IMR-90 (cell line): ENCODE measurements at regions not wholly inside any gene's neighbourhood (a gene's known extent, or its start where the extent isn't known, plus 50 kb on each side); places are given as distances from the start of the nearest gene placed in this dataset.
"Not testable (repeated sequence)": the region's sequence is repeated elsewhere in the genome, so short reads cannot be mapped to it uniquely, and the experiment has no call there.

Experiments used
- ATAC-seq: fragments of 200-7000 bp; cut with Tn5 transposase; 2 replicates; pipeline ENCODE4 v1.9.1; 2020; ENCODE audit warnings: low read depth, mild to moderate bottlenecking, moderate library complexity
- BruUV-seq: library from RNA; stranded (reverse); fragments of 400-500 nt; replicated peaks from 2 replicates; lab custom pipeline; 2021; lab: Mats Ljungman, UMichigan
- CTCF ChIA-PET: fragments of 300-600 bp; formaldehyde crosslinking; extraction: SDS; loops from one replicate; lab custom pipeline; 2021; ENCODE audit warnings: antibody characterized with exemption; lab: Yijun Ruan, JAX
- POLR2A ChIA-PET: fragments of 300-600 bp; sonication (Branson Sonifier 250); formaldehyde crosslinking; loops from one replicate; lab custom pipeline; 2022; ENCODE audit warnings: antibody characterized with exemption; ENCODE audit not compliant: unreplicated experiment; lab: Charles Lee
- DNase-seq: peaks from one replicate; pipeline ENCODE4 v3.0.0; 2013
- H2AFZ ChIP-seq: replicated peaks from 2 replicates; pipeline ENCODE3; 2013; ENCODE audit warnings: low read length, mild to moderate bottlenecking; ENCODE audit not compliant: poor library complexity
- H2AK5ac ChIP-seq: 2 replicates; pipeline ENCODE4 v1.6.1; 2013; ENCODE audit warnings: low read depth, low read length, inconsistent platforms
- H2AK9ac ChIP-seq: replicated peaks from 2 replicates; pipeline ENCODE3; 2013; ENCODE audit warnings: mild to moderate bottlenecking, low read depth, low read length, moderate library complexity; ENCODE audit not compliant: poor library complexity
- H2BK120ac ChIP-seq: 2 replicates; pipeline ENCODE4 v1.6.1; 2013; ENCODE audit warnings: low read depth, low read length, inconsistent platforms
- H2BK15ac ChIP-seq: 3 replicates; pipeline ENCODE4 v1.6.1; 2013; ENCODE audit warnings: low read depth, low read length, inconsistent platforms
- H2BK20ac ChIP-seq: 2 replicates; pipeline ENCODE4 v1.6.1; 2013; ENCODE audit warnings: low read depth, mild to moderate bottlenecking, inconsistent platforms, low read length, moderate library complexity
- H2BK5ac ChIP-seq: 2 replicates; pipeline ENCODE4 v1.6.1; 2013; ENCODE audit warnings: mild to moderate bottlenecking, low read depth, low read length, inconsistent platforms; ENCODE audit not compliant: poor library complexity, severe bottlenecking
- H3K14ac ChIP-seq: replicated peaks from 2 replicates; pipeline ENCODE4 v1.6.1; 2013; ENCODE audit warnings: low read depth, low read length, inconsistent platforms
- H3K18ac ChIP-seq: 2 replicates; pipeline ENCODE4 v1.6.1; 2013; ENCODE audit warnings: low read depth, low read length, control low read depth
- H3K23ac ChIP-seq: 2 replicates; pipeline ENCODE4 v1.6.1; 2013; ENCODE audit warnings: low read depth, low read length, inconsistent platforms
- H3K27ac ChIP-seq: 2 replicates; pipeline ENCODE4 v1.5.1; 2013; ENCODE audit warnings: mild to moderate bottlenecking, control low read depth, low read length; ENCODE audit not compliant: insufficient read depth
- H3K27me3 ChIP-seq: 2 replicates; pipeline ENCODE4 v1.6.1; 2013; ENCODE audit warnings: low read length; ENCODE audit not compliant: control insufficient read depth, insufficient read depth
- H3K36me3 ChIP-seq: 2 replicates; pipeline ENCODE4 v1.6.1; 2013; ENCODE audit warnings: low read length, mixed read lengths; ENCODE audit not compliant: control insufficient read depth, insufficient read depth
- H3K4ac ChIP-seq: 2 replicates; pipeline ENCODE4 v1.6.1; 2013; ENCODE audit warnings: low read depth, low read length, inconsistent platforms
- H3K4me1 ChIP-seq: 2 replicates; pipeline ENCODE4 v1.6.1; 2013; ENCODE audit warnings: low read length, mixed read lengths; ENCODE audit not compliant: control insufficient read depth, insufficient read depth
- H3K4me2 ChIP-seq: 2 replicates; pipeline ENCODE4 v1.6.1; 2013; ENCODE audit warnings: low read depth, mild to moderate bottlenecking, control low read depth, low read length, moderate library complexity
- H3K4me3 ChIP-seq: 2 replicates; pipeline ENCODE4 v1.5.1; 2013; ENCODE audit warnings: low read depth, mild to moderate bottlenecking, control low read depth, low read length, moderate library complexity; ENCODE audit not compliant: insufficient read depth
- H3K56ac ChIP-seq: 2 replicates; pipeline ENCODE4 v1.6.1; 2013; ENCODE audit warnings: low read length, inconsistent platforms; ENCODE audit not compliant: insufficient read depth; ENCODE audit errors: extremely low read depth
- H3K79me1 ChIP-seq, 2 experiments: 2 replicates each; pipeline ENCODE4 v1.6.1; 2013; ENCODE audit warnings: low read length in 2 of 2, inconsistent platforms in 1 of 2, low read depth in 1 of 2
- H3K9ac ChIP-seq: 2 replicates; pipeline ENCODE4 v1.6.1; 2013; ENCODE audit warnings: low read depth, low read length, control low read depth
- H3K9me1 ChIP-seq: 2 replicates; pipeline ENCODE4 v1.6.1; 2013; ENCODE audit warnings: low read length, inconsistent platforms; ENCODE audit not compliant: insufficient read depth
- H3K9me3 ChIP-seq: 2 replicates; pipeline ENCODE4 v1.6.1; 2013; ENCODE audit warnings: low read length; ENCODE audit not compliant: control insufficient read depth, insufficient read depth
- H4K20me1 ChIP-seq: 2 replicates; pipeline ENCODE4 v1.6.1; 2013; ENCODE audit warnings: low read length, inconsistent platforms; ENCODE audit not compliant: insufficient read depth
- H4K5ac ChIP-seq: 2 replicates; pipeline ENCODE4 v1.6.1; 2013; ENCODE audit warnings: mild to moderate bottlenecking, low read depth, low read length, control low read depth
- H4K8ac ChIP-seq, 2 experiments: 2 replicates each; pipeline ENCODE4 v1.6.1; 2013; ENCODE audit warnings: low read depth in 2 of 2, low read length in 2 of 2, control low read depth in 1 of 2, inconsistent platforms in 1 of 2
- H4K91ac ChIP-seq: 2 replicates; pipeline ENCODE4 v1.6.1; 2013; ENCODE audit warnings: low read depth, low read length, inconsistent platforms; ENCODE audit not compliant: insufficient read depth
- WGBS, 2 experiments: methylation state at CpG; one replicate each; pipeline versions ENCODE4 v1.1.5 to v1.1.7; 2013; ENCODE audit warnings: missing lambda C conversion rate in 2 of 2; ENCODE audit not compliant: insufficient read length in 1 of 2; ENCODE audit errors: extremely low coverage in 2 of 2; 5-methylcytosine and 5-hydroxymethylcytosine counted together
- dilution Hi-C: fragments of 300-500 bp; cut with HindIII; formaldehyde crosslinking; loops from one replicate; pipeline ENCODE4 v1.14.3; 2018; ENCODE audit warnings: low sequenced_read_pairs; ENCODE audit not compliant: unreplicated experiment
- in situ Hi-C: fragments of 300-500 bp; cut with MboI; formaldehyde crosslinking; loops from 3 replicates; pipeline ENCODE4 v1.14.3; 2019; ENCODE audit warnings: low sequenced_read_pairs, inconsistent platforms, mixed read lengths
- intact Hi-C: fragments of 100-400 bp; cut with micrococcal nuclease; formaldehyde crosslinking; loops from 2 replicates; pipeline ENCODE4 v1.10.0; 2022

- H3K56ac ChIP-seq, H2BK15ac ChIP-seq, H4K20me1 ChIP-seq, H3K27me3 ChIP-seq, in situ Hi-C loops, H2AK9ac ChIP-seq, intact Hi-C loops, H4K91ac ChIP-seq, H3K36me3 ChIP-seq, H3K23ac ChIP-seq, dilution Hi-C loops, H3K79me1 ChIP-seq, H2BK20ac ChIP-seq, CTCF ChIA-PET, H3K4me1 ChIP-seq, H2BK120ac ChIP-seq, H2AFZ ChIP-seq, H3K14ac ChIP-seq, H4K8ac ChIP-seq, H3K9me3 ChIP-seq, BruUV-seq, H2BK5ac ChIP-seq, H3K9ac ChIP-seq, H3K4ac ChIP-seq, H2AK5ac ChIP-seq, POLR2A ChIA-PET, ATAC-seq, H3K4me3 ChIP-seq, H3K4me2 ChIP-seq, H3K9me1 ChIP-seq, H4K5ac ChIP-seq, DNase-seq, H3K18ac ChIP-seq, H3K27ac ChIP-seq: not testable (repeated sequence)
- no CpG with 5 or more reads among the region's 4 CpGs for WGBS, 2 experiments
Measured at GRCh38 chr9:39656960-39657603, 301.6 kb downstream of the SPATA31A1 start.

- H3K9me1 ChIP-seq, intact Hi-C loops, H2AFZ ChIP-seq, H3K23ac ChIP-seq, H3K79me1 ChIP-seq, BruUV-seq, H3K18ac ChIP-seq, H3K4me3 ChIP-seq, H2AK5ac ChIP-seq, H4K91ac ChIP-seq, ATAC-seq, H3K14ac ChIP-seq, H3K27me3 ChIP-seq, in situ Hi-C loops, H3K27ac ChIP-seq, H3K36me3 ChIP-seq, H4K8ac ChIP-seq, H2BK5ac ChIP-seq, DNase-seq, H3K4ac ChIP-seq, H2AK9ac ChIP-seq, H3K4me2 ChIP-seq, H4K5ac ChIP-seq, H3K9ac ChIP-seq, H3K9me3 ChIP-seq, dilution Hi-C loops, H2BK120ac ChIP-seq, POLR2A ChIA-PET, H3K4me1 ChIP-seq, H4K20me1 ChIP-seq, H2BK15ac ChIP-seq, H2BK20ac ChIP-seq, CTCF ChIA-PET, H3K56ac ChIP-seq: not testable (repeated sequence)
- WGBS, 2 experiments: no CpG with 5 or more reads among the region's 8 CpGs
Measured at GRCh38 chr9:39663020-39663419, 307.6 kb downstream of the SPATA31A1 start.
